ENCODE measurements at regions not wholly inside any gene's neighbourhood (a gene's known extent, or its start where the extent isn't known, plus 50 kb on each side); places are given as distances from the start of the nearest gene placed in this dataset.

- TF ChIP-seq CTCF (IDR thresholded peaks at IDR 0.05): no peak
- no peak for TF ChIP-seq POLR2A (IDR thresholded peaks at IDR 0.05)
Observed at GRCh38 chr3:152772674-152773225, 62.2 kb upstream of the P2RY1 start.

All from thyroid gland (tissue), 4 donors.